ENCODE measurements at regions not wholly inside any gene's neighbourhood (a gene's known extent, or its start where the extent isn't known, plus 50 kb on each side); places are given as distances from the start of the nearest gene placed in this dataset.

DNA sequence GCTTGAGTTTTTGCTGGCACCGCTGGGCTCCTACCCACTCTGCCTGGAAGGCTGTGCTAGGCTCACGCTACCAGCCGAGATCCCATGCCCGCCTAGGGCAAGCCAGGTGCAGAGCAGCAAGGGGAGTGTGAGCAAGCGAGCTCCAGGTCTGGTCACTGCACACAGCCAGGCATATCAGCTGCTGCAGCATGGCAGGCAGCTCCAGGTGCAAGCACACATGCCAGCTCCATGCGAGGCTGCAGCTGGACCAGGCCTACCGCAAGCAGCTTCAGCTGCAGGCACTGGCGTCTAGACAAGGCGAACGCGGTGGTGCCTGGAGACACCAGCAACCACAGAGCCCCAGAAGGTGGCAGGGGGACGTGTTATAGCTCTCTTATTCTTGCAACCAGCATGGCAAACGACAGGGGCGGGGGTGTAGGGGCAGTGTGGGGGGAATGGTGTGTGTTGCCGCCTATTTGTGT lies 614.7 kb upstream of the EPHA5 start:
- Histone ChIP-seq H3K14ac (ENCODE audit: low read length) (no peak overlapping the region), H3K79me2 (ENCODE audit: control insufficient read depth, insufficient read depth, low read length, poor library complexity) (no peaks in the 10 kb centered on the region), H3K36me3 (ENCODE audit: control insufficient read depth in 1 of 2, insufficient read depth in 2 of 2, low read length in 2 of 2) (no peaks in the 10 kb centered on the region), H4K8ac (ENCODE audit: low read depth, low read length) (no peak overlapping the region), H3K4ac (ENCODE audit: low read depth, low read length) (no peak overlapping the region), H2AK5ac (ENCODE audit: low read length) (no peak overlapping the region), H3K9me3 (ENCODE audit: insufficient read depth, low read depth, low read length) (no peaks in the 10 kb centered on the region), H3K79me1 (ENCODE audit: low read length) (no peaks in the 10 kb centered on the region), H3K18ac (ENCODE audit: low read length) (no peak overlapping the region), H3K27ac (ENCODE audit: low read depth, low read length) (no peak overlapping the region), H3K4me3 (ENCODE audit: low read depth, low read length) (no peak overlapping the region), H2BK12ac (ENCODE audit: low read length) (no peak overlapping the region), H4K91ac (ENCODE audit: low read depth, low read length) (no peak overlapping the region), H3K4me2 (ENCODE audit: low read length) (no peak overlapping the region), H3K23ac (ENCODE audit: low read length) (no peak overlapping the region), H4K12ac (ENCODE audit: low read depth, low read length) (no peak overlapping the region), H3K4me1 (ENCODE audit: control insufficient read depth in 1 of 2, insufficient read depth in 2 of 2, low read length in 2 of 2) (no peaks in the 10 kb centered on the region), H3K27me3 (ENCODE audit: insufficient read depth, low read length) (no peaks in the 10 kb centered on the region), H2BK5ac (ENCODE audit: low read depth, low read length, poor library complexity) (no peak overlapping the region), H3K9ac (ENCODE audit: low read length) (no peak overlapping the region), H2BK120ac (ENCODE audit: insufficient read depth, low read length, poor library complexity) (no peak overlapping the region), H2AFZ (ENCODE audit: insufficient read depth, low read length, poor library complexity) (no peak overlapping the region)
- WGBS (ENCODE audit: extremely low coverage, insufficient coverage, insufficient read length), result no CpG with 5 or more reads among the region's 15 CpGs
- DNase-seq, result no peak

DNA sequence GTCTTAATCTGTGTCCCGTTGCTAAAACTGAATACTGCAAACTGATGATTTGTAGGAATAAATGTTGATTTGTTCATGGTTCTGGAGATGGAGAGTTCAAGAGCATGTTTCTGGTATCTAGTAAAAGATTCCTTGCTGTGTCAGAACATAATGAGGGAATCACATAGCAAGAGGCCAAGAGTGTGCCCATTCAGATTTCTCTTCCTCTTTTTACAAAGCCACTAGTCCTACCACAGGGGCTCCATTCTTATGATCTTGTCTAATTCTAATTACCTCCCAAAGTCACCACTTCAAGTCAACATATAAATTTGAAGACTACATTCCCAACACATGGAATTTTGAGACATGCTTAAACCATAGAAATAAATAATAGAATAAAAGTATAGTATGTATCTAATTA lies 608.8 kb upstream of the EPHA5 start:
- no peak overlapping the region for H2AK5ac ChIP-seq (ENCODE audit: low read length)
- H3K36me3 ChIP-seq (ENCODE audit: control insufficient read depth in 1 of 2, insufficient read depth in 2 of 2, low read length in 2 of 2), result no peaks in the 10 kb centered on the region
- no peak overlapping the region for H3K14ac ChIP-seq (ENCODE audit: low read length)
- H2BK120ac ChIP-seq (ENCODE audit: insufficient read depth, low read length, poor library complexity), result no peak overlapping the region
- H4K8ac ChIP-seq (ENCODE audit: low read depth, low read length), result no peak overlapping the region
- H2AFZ ChIP-seq (ENCODE audit: insufficient read depth, low read length, poor library complexity), result no peak overlapping the region
- H3K4me1 ChIP-seq (ENCODE audit: control insufficient read depth in 1 of 2, insufficient read depth in 2 of 2, low read length in 2 of 2), result no peaks in the 10 kb centered on the region
- WGBS (ENCODE audit: extremely low coverage, insufficient coverage, insufficient read length), result no CpG with 5 or more reads among the region's 1 CpG
- H3K4ac ChIP-seq (ENCODE audit: low read depth, low read length), result no peak overlapping the region
- no peak overlapping the region for H2BK5ac ChIP-seq (ENCODE audit: low read depth, low read length, poor library complexity)
- H3K9ac ChIP-seq (ENCODE audit: low read length), result no peak overlapping the region
- no peak for DNase-seq
- no peak overlapping the region for H4K91ac ChIP-seq (ENCODE audit: low read depth, low read length)
- no peaks in the 10 kb centered on the region for H3K27me3 ChIP-seq (ENCODE audit: insufficient read depth, low read length)
- no peak overlapping the region for H3K18ac ChIP-seq (ENCODE audit: low read length)
- H3K23ac ChIP-seq (ENCODE audit: low read length), result no peak overlapping the region
- no peak overlapping the region for H2BK12ac ChIP-seq (ENCODE audit: low read length)
- no peaks in the 10 kb centered on the region for H3K79me1 ChIP-seq (ENCODE audit: low read length)
- H4K12ac ChIP-seq (ENCODE audit: low read depth, low read length), result no peak overlapping the region
- no peak overlapping the region for H3K27ac ChIP-seq (ENCODE audit: low read depth, low read length)
- no peak overlapping the region for H3K4me2 ChIP-seq (ENCODE audit: low read length)
- H3K4me3 ChIP-seq (ENCODE audit: low read depth, low read length), result no peak overlapping the region
- no peaks in the 10 kb centered on the region for H3K79me2 ChIP-seq (ENCODE audit: control insufficient read depth, insufficient read depth, low read length, poor library complexity)
- H3K9me3 ChIP-seq (ENCODE audit: insufficient read depth, low read depth, low read length), result no peaks in the 10 kb centered on the region

GRCh38 chr4:66275411-66276038 lies 605.2 kb upstream of the EPHA5 start:
- Histone ChIP-seq H3K4me3 (ENCODE audit: low read depth, low read length) (no peak overlapping the region), H3K79me2 (ENCODE audit: control insufficient read depth, insufficient read depth, low read length, poor library complexity) (no peaks in the 10 kb centered on the region), H2AK5ac (ENCODE audit: low read length) (no peak overlapping the region), H3K9ac (ENCODE audit: low read length) (no peak overlapping the region), H2BK120ac (ENCODE audit: insufficient read depth, low read length, poor library complexity) (no peak overlapping the region), H4K12ac (ENCODE audit: low read depth, low read length) (no peak overlapping the region), H3K4me1 (ENCODE audit: control insufficient read depth in 1 of 2, insufficient read depth in 2 of 2, low read length in 2 of 2) (no peaks in the 10 kb centered on the region), H3K27ac (ENCODE audit: low read depth, low read length) (no peak overlapping the region), H3K27me3 (ENCODE audit: insufficient read depth, low read length) (no peaks in the 10 kb centered on the region), H3K14ac (ENCODE audit: low read length) (no peak overlapping the region), H3K79me1 (ENCODE audit: low read length) (no peaks in the 10 kb centered on the region), H3K23ac (ENCODE audit: low read length) (no peak overlapping the region), H2BK12ac (ENCODE audit: low read length) (no peak overlapping the region), H2AFZ (ENCODE audit: insufficient read depth, low read length, poor library complexity) (no peak overlapping the region), H2BK5ac (ENCODE audit: low read depth, low read length, poor library complexity) (no peak overlapping the region), H3K4me2 (ENCODE audit: low read length) (no peak overlapping the region), H3K4ac (ENCODE audit: low read depth, low read length) (no peak overlapping the region), H3K18ac (ENCODE audit: low read length) (no peak overlapping the region), H4K91ac (ENCODE audit: low read depth, low read length) (no peak overlapping the region), H4K8ac (ENCODE audit: low read depth, low read length) (no peak overlapping the region), H3K36me3 (ENCODE audit: control insufficient read depth in 1 of 2, insufficient read depth in 2 of 2, low read length in 2 of 2) (no peaks in the 10 kb centered on the region), H3K9me3 (ENCODE audit: insufficient read depth, low read depth, low read length) (no peaks in the 10 kb centered on the region)
- no peak for DNase-seq
- no CpG with 5 or more reads among the region's 4 CpGs for WGBS (ENCODE audit: extremely low coverage, insufficient coverage, insufficient read length)

DNA sequence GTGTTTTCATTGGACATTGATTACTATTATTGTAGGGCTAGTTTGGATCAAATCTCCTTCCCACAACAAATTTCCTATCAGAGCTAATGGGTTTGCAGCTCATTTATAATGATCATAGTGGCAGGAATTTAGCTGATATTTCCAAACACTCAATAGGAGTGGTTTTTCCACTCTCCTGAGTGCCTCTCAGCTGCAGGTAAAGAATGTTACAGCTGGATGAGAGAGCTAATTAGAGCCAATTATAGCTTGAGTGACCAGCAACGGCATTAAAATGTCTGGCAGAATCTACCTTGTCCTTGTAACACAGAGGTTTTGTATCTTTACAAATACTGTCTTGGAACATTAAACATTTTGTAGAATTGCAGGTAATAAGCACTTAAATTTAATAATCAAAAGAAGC lies 602.8 kb upstream of the EPHA5 start:
- H3K14ac ChIP-seq (ENCODE audit: low read length), result no peak overlapping the region
- H2BK120ac ChIP-seq (ENCODE audit: insufficient read depth, low read length, poor library complexity), result no peak overlapping the region
- no peak for DNase-seq
- H3K4me3 ChIP-seq (ENCODE audit: low read depth, low read length), result no peak overlapping the region
- H2AK5ac ChIP-seq (ENCODE audit: low read length), result no peak overlapping the region
- no CpG with 5 or more reads among the region's 1 CpG for WGBS (ENCODE audit: extremely low coverage, insufficient coverage, insufficient read length)
- H2BK12ac ChIP-seq (ENCODE audit: low read length), result no peak overlapping the region
- no peak overlapping the region for H3K27ac ChIP-seq (ENCODE audit: low read depth, low read length)
- H3K23ac ChIP-seq (ENCODE audit: low read length), result no peak overlapping the region
- no peaks in the 10 kb centered on the region for H3K27me3 ChIP-seq (ENCODE audit: insufficient read depth, low read length)
- no peaks in the 10 kb centered on the region for H3K79me2 ChIP-seq (ENCODE audit: control insufficient read depth, insufficient read depth, low read length, poor library complexity)
- no peak overlapping the region for H3K18ac ChIP-seq (ENCODE audit: low read length)
- H4K91ac ChIP-seq (ENCODE audit: low read depth, low read length), result no peak overlapping the region
- H3K4ac ChIP-seq (ENCODE audit: low read depth, low read length), result no peak overlapping the region
- no peak overlapping the region for H4K8ac ChIP-seq (ENCODE audit: low read depth, low read length)
- no peak overlapping the region for H2BK5ac ChIP-seq (ENCODE audit: low read depth, low read length, poor library complexity)
- H3K9me3 ChIP-seq (ENCODE audit: insufficient read depth, low read depth, low read length), result no peaks in the 10 kb centered on the region
- H4K12ac ChIP-seq (ENCODE audit: low read depth, low read length), result no peak overlapping the region
- no peak overlapping the region for H2AFZ ChIP-seq (ENCODE audit: insufficient read depth, low read length, poor library complexity)
- H3K36me3 ChIP-seq (ENCODE audit: control insufficient read depth in 1 of 2, insufficient read depth in 2 of 2, low read length in 2 of 2), result no peaks in the 10 kb centered on the region
- no peaks in the 10 kb centered on the region for H3K79me1 ChIP-seq (ENCODE audit: low read length)
- no peak overlapping the region for H3K4me2 ChIP-seq (ENCODE audit: low read length)
- no peaks in the 10 kb centered on the region for H3K4me1 ChIP-seq (ENCODE audit: control insufficient read depth in 1 of 2, insufficient read depth in 2 of 2, low read length in 2 of 2)
- H3K9ac ChIP-seq (ENCODE audit: low read length), result no peak overlapping the region
